HG03520 (cell line): ENCODE measurements at regions not wholly inside any gene's neighbourhood (a gene's known extent, or its start where the extent isn't known, plus 50 kb on each side); places are given as distances from the start of the nearest gene placed in this dataset.
"Not testable (repeated sequence)": the region's sequence is repeated elsewhere in the genome, so short reads cannot be mapped to it uniquely, and the experiment has no call there.

Experiments used
- ATAC-seq: cut with Tn5 transposase; IDR thresholded peaks from one replicate; pipeline ENCODE4 v1.9.1; 2021; ENCODE audit warnings: mild to moderate bottlenecking, moderate library complexity; ENCODE audit not compliant: unreplicated experiment

DNA sequence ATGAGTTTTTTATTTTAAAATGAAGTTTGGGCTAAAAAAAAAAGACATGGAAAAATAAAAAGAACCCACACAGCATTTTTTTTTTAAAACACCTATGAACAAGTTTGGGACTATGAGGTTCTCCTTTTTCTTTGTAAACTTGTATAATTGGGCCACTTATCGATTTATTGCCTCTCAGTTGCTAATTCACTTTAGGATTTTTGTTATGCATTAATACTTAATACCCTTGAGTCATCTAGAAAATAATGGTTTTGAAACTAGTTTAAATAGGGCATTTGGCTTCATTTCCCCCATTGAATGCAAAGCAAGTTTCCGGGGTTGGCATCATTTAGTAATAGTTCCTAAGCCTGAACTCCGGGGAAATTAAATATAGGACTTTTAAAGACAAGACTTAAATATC lies 312.8 kb upstream of the RGS6 start:
- ATAC-seq, result no peak

DNA sequence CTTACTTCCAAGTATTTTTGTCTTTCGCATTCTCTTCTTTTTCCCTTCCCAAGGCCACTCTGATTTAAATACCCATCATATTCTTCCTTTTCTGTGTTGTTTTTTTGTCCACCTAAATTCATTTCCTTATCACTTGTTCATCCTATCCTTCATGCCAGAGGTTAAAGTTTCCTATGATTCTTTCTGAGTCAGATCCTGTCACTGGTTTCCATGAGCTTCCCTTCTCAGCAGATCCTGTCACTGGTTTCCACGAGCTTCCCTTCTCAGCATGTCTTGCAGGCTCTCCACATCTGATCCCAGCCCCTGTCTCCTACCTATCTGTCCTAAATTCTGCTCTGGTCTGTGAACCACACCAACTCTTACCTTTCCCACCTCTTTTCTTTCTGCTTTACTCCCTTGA lies 311.8 kb upstream of the RGS6 start:
- ATAC-seq, result no peak

DNA sequence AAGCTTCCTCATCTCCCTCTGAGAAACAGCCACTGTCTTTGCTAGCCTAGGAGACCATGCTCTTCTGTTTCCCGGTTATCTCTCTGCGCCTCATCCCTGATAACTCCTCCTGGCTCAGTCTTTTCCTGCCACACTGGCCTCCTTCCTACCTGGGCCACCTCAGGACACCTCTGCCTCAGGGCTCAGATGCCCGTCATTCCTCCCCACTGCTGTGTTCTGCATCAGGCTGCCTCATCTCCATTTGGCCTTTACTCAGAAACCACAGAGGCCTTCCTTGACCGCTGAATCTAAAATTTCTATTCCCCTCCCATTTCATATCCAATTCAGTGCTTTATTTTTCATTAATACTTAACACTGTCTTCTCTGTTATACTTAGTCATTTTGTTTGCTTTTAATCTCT lies 311.0 kb upstream of the RGS6 start:
- ATAC-seq, result no peak

- no peak for ATAC-seq
Observed at GRCh38 chr14:71621980-71622605, 310.1 kb upstream of the RGS6 start.

DNA sequence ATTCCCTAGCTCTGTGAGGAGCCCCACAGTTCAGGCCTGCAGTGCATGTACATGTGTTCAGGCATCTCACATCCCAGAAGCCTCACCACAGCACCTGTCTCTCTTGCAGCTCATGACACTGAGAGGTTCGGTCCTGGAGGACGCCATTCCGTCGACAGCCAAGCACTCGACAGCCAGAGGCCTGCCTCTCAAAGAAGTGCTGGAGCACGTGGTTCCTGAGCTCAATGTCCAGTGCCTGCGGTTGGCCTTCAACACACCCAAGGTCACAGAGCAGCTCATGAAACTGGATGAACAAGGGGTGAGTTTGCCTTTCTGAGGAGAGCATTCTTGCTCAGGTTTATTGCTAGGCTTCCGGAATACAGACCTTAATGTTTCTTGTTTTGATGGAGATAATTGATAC lies 308.3 kb upstream of the RGS6 start:
- ATAC-seq, result no peak

- no peak for ATAC-seq
Observed at GRCh38 chr14:71625175-71625574, 307.1 kb upstream of the RGS6 start.

DNA sequence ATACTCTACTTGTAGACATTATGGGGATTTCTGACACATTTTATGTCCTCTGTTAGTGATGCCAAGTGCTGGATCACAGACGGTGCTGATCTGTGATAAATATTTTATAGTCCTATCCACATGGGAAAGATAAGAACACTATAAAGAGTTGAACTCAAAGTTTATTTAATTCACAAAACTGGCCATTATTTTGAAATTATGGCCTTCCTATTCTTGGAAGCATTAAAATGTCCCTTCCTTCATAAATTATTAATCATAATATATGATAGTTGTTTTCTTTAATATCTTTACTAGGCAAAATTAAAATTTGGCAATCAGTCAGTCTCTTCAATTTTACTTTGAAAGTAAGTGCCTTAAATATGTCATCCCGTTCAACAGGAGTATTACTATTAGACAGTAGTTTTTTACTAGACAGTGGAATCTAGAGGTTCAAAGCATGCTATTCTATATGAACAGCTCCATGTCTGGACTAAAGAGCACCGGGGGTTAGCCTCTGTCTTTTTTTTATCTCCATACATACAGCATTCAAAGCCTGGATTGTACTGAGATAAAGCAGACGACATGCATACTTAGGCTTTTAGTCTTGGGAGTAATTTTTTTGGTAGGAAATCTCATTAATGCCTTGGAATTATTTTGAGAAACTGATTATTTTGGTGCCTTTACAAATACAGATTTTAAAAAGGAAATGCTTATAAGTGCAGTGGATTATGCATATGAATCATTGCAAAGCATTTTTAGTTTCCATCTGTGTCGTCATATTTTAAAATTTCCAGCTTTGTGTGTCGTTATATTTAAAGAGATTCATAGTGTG lies 306.1 kb upstream of the RGS6 start:
- ATAC-seq, result no peak

GRCh38 chr14:71628433-71628832 lies 303.8 kb upstream of the RGS6 start:
- ATAC-seq, result no peak

- no peak for ATAC-seq
Observed at GRCh38 chr14:71629250-71629649, 303.0 kb upstream of the RGS6 start.

DNA sequence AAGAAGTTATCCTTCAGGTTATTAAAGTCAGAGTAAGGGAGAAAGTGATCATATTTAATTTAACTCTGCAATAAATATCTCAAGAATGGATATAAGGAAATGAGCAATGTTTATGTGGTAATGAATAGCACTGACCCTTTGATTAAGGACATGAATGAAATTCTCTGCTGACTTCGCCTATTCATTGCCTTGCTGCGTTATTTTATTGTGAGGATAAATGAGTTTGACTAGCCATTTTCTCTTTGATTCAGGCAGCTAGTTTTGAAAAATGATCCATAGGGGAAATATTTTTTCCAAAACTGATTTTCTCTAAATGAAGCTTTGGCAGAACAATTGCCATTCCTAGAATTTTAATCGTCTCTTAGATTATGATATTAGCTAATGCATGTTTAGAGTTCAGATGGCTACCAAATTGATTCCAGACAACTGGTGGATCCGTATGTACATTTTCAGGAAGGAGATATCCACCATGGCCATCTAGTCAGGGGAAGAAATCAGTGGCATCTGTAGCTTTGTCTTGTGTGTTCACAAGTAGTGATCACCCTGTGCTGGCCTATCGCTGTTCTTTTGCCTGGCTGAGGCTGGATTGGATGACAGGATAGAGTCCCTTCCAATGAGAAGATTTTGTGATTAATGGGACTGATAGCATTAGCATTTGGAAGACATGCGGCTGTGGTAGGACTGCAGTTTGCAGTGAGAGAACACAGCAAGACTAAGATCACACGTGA lies 302.3 kb upstream of the RGS6 start:
- ATAC-seq, result no peak

DNA sequence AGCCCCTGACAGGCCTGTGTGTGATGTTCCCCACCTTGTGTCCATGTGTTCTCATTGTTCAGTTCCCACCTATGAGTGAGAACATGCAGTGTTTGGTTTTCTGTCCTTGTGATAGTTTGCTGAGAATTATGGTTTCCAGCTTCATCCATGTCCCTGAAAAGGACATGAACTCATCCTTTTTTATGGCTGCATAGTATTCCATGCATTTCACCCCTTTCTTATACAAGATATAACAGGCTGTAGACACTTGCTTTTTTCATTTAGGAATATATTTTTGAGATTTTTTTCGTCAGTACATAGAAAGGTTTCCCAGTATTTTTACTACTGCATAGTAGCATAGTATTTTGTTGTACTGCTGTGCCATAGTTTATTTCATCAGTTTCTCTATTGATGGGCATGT lies 301.2 kb upstream of the RGS6 start:
- not testable (repeated sequence) for ATAC-seq

DNA sequence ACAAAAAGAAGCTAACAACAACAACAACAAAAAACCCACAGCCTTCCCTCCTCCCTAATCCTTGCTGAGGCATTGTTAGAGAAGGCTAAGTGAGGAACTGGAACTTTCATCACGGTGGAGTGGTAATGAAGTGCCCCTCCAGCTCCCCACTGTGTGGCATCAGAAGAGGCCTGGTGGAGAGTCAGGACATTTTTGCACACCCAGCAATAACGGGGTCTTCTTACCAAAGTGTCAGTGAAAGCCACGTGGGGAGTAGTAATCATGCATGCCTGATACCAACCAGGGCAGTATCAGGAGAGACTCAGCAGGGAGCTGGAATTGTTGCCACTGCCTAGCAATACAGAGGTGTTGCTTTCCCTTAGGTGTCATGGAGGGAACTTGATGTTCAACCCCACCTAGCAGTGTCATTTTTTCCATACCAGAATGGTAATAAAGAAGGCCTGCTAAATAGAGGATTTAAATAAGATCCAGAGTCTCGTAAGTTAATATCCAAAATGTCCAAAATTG lies 299.7 kb upstream of the RGS6 start:
- no peak for ATAC-seq

GRCh38 chr14:71636076-71636475 lies 296.2 kb upstream of the RGS6 start:
- no peak for ATAC-seq

DNA sequence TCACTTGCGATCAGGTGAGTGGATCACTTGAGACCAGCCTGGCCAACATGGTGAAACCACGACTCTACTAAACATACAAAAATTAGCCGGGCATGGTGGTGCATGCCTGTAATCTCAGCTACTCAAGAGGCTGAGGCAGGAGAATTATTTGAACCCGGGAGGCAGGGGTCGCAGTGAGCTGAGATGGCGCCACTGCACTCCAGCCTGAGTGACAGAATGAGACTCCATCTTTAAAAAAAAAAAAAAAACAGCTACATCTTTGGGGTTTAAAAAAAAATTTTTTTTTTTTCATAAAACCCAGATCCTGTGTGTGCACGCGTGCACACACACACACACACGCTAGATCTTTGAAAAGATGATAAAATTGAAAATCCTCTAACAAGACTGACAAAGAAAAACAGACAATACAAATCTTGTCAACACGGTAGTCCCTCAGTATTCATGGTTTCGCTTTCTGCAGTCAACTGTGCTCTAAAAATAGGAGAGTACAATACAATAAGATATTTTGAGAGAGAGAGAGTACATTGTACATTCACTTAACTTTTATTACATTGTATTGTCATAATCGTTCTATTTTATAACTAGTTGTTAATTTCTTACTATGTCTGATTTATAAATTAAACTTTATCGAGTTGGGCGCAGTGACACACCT lies 295.3 kb upstream of the RGS6 start:
- ATAC-seq, result no peak

DNA sequence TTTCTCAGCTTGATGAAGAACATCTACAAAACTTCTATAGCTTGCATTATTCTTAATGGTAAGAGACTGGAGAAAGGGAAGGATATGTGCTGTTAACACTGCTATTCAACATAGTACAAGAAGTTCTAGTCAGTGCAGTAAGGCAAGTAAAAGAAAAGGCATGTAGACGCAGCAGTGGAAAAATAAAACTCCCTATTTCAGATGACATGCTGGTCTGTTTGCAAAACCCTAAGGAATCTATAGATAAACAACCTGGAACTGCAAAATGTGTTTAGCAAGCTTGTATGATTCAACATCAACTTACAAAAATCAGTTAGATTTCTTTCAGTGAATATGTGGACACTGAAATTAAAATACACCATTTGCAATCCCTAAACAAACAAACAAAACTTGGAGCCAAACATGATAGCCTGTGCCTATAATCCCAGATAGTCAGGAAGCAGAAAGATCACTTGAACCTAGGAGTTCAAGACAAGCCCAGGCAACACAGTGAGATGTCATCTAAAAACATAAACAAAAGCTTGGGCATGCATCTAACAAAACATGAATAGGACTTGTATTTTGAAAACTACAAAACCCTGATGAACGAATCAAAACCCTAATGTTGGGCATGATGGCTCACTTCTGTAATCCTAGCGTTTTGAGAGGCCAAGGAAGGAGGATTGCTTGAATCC lies 293.6 kb upstream of the RGS6 start:
- no peak for ATAC-seq

DNA sequence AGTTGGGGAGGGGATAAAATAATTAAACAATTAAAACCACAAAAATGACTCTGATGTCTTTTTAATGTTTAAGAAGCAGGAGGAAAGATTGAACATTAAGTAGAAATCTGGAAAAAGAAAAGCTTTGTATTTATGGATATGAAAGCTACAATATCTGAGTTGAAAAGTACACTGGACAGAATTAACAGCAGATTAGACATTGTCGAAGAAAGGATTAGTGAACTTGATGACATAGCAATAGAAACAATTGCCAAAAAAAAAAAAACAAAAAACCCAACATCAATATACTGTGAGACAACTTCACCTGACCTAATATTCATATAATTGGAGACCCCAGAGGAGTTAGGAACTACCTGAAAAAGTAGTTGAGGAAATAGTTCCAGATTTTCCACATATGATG lies 289.5 kb upstream of the RGS6 start:
- no peak for ATAC-seq

- ATAC-seq, result no peak
Observed at GRCh38 chr14:71645656-71646055, 286.6 kb upstream of the RGS6 start.

DNA sequence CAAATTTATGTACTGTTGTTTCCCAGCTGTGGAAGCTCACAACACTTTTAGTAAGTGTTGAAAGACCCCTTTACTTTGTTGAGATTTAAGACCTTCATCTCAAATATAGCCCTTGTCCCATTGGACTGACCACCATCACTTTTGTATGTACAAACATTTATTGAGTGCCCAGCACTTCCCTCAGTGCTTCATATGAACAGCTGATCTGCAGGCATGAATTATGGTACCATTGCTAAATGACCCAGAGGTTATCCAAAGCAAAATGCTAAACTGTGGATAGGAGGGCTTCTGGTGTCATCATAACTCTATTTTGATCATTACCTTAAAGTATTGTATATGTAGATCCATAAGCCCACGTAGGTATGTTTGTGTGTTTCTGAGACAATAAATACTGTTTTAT lies 285.7 kb upstream of the RGS6 start:
- ATAC-seq, result no peak

GRCh38 chr14:71647086-71647784 lies 285.0 kb upstream of the RGS6 start:
- ATAC-seq, result no peak

- no peak for ATAC-seq
Observed at GRCh38 chr14:71648725-71649124, 283.5 kb upstream of the RGS6 start.
